GM12892 (cell line): ENCODE measurements at regions not wholly inside any gene's neighbourhood (a gene's known extent, or its start where the extent isn't known, plus 50 kb on each side); places are given as distances from the start of the nearest gene placed in this dataset.

Source experiments
- POLR2A ChIP-seq: IDR thresholded peaks from 2 replicates; pipeline ENCODE4 v1.6.1; 2011; ENCODE audit warnings: low read depth, low read length, control low read depth
- TAF1 ChIP-seq: IDR thresholded peaks from 2 replicates; pipeline ENCODE4 v1.6.1; 2011; ENCODE audit warnings: low read depth, mild to moderate bottlenecking, control low read depth, low read length, borderline replicate concordance

DNA sequence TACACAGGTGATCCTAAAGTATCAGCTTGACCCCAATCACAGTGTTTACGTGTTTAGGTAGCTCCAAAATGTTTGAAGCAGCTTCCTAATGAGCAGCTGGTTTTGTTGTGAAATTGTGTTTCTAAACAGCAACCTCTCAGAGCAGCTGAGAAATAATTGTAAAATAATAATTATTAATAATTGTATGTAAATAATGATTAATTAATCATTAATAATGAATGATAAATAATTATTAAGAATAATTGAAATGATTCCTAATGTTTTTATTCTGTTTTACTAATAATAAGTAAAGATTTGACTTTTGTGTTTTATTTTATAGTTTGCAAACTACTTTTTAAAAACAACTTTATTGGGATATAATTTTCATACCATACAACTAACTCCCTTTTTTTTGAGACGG is 182.2 kb downstream of the URB2 start:
- no peak for TF ChIP-seq TAF1
- TF ChIP-seq POLR2A, result no peak
